K562 (cell line): ENCODE measurements at regions not wholly inside any gene's neighbourhood (a gene's known extent, or its start where the extent isn't known, plus 50 kb on each side); places are given as distances from the start of the nearest gene placed in this dataset.
A peak's percentile ranks its signal among the peaks of the same experiment; 100 is the strongest.

Experiments
- ATAC-seq: fragments of 200-7000 bp; cut with Tn5 transposase; 3 replicates; pipeline ENCODE4 v1.9.1; 2020; ENCODE audit warnings: moderate library complexity
- BruUV-seq: library from RNA; stranded (reverse); fragments of 400-500 nt; replicated peaks from 2 replicates; lab custom pipeline; 2021; lab: Mats Ljungman, UMichigan
- CTCF ChIA-PET: fragments of 300-600 bp; formaldehyde crosslinking; extraction: SDS; loops from one replicate; lab custom pipeline; 2021; ENCODE audit warnings: low intra/inter-chr PET ratio; lab: Yijun Ruan, JAX
- POLR2A ChIA-PET: fragments of 300-600, 350-650 bp; sonication (Branson Sonifier 250); formaldehyde crosslinking; extraction: SDS; loops from one replicate; lab custom pipeline; 2021; ENCODE audit warnings: antibody characterized with exemption, inconsistent platforms; lab: Yijun Ruan, JAX
- DNase-seq, 4 experiments: peaks; one replicate each; pipeline versions ENCODE4 v3.0.0 to v3.0.0-alpha.2; 2011 to 2018; ENCODE audit warnings: low spot score in 3 of 4, mixed read lengths in 3 of 4; ENCODE audit errors: extremely low read depth in 1 of 4
- FAIRE-seq: peaks from 2 replicates; lab custom pipeline; 2011; peaks lifted over from hg19 to GRCh38; lab: Jason Lieb, UNC
- H2AFZ ChIP-seq: 2 replicates; pipeline ENCODE4 v1.6.0; 2011; ENCODE audit warnings: low read depth, low read length, control low read depth, inconsistent platforms
- H3K27ac ChIP-seq: fragments of 200-600 bp; 3 replicates; pipeline ENCODE4 v1.8.0; 2011; ENCODE audit warnings: low read depth, mild to moderate bottlenecking, control low read depth, inconsistent platforms, low read length, moderate library complexity, mixed read lengths; ENCODE audit errors: extremely low read depth
- H3K27me3 ChIP-seq, 2 experiments: fragments of 300-600 bp in 1 of 2; 2 replicates in 1 of 2; 3 replicates in 1 of 2; pipeline versions ENCODE4 v1.6.0 to v1.8.0; 2011; ENCODE audit warnings: inconsistent platforms in 2 of 2, low read length in 2 of 2, mild to moderate bottlenecking in 1 of 2, mixed read lengths in 1 of 2, moderate library complexity in 1 of 2; ENCODE audit not compliant: control insufficient read depth in 2 of 2, insufficient read depth in 2 of 2
- H3K36me3 ChIP-seq: fragments of 300-600 bp; 3 replicates; pipeline ENCODE4 v1.8.0; 2011; ENCODE audit warnings: mild to moderate bottlenecking, low read length, inconsistent platforms; ENCODE audit not compliant: control insufficient read depth, insufficient read depth
- H3K4me1 ChIP-seq, 2 experiments: fragments of 200-600 bp in 1 of 2; replicated peaks in 1 of 2; 2 replicates in 1 of 2; 3 replicates in 1 of 2; pipeline versions ENCODE4 v1.5.1 to v1.8.0; 2011; ENCODE audit warnings: inconsistent platforms in 2 of 2, low read length in 2 of 2, mild to moderate bottlenecking in 1 of 2, mixed read lengths in 1 of 2, moderate library complexity in 1 of 2; ENCODE audit not compliant: control insufficient read depth in 2 of 2, insufficient read depth in 2 of 2
- H3K4me2 ChIP-seq: 2 replicates; pipeline ENCODE4 v1.6.1; 2011; ENCODE audit warnings: low read length, control low read depth, inconsistent platforms, mixed read lengths; ENCODE audit not compliant: insufficient read depth
- H3K4me3 ChIP-seq: fragments of 200-600 bp; sonication (generic), shearing (Covaris generic); 2 replicates; pipeline ENCODE4 v1.5.1; 2016; ENCODE audit warnings: control low read depth, inconsistent platforms
- H3K79me2 ChIP-seq: fragments of 200-600 bp; 3 replicates; pipeline ENCODE4 v1.8.0; 2011; ENCODE audit warnings: low read length, inconsistent platforms; ENCODE audit not compliant: control insufficient read depth, insufficient read depth
- H3K9ac ChIP-seq, 2 experiments: 2 replicates each; pipeline versions ENCODE4 v1.6.0 to v1.6.1; 2011; ENCODE audit warnings: low read depth in 2 of 2, low read length in 2 of 2, control low read depth in 1 of 2, inconsistent platforms in 1 of 2, mild to moderate bottlenecking in 1 of 2, mixed read lengths in 1 of 2; ENCODE audit not compliant: insufficient read depth in 1 of 2
- H3K9me1 ChIP-seq: one replicate; pipeline ENCODE4 v1.6.0; 2011; ENCODE audit warnings: inconsistent platforms, mild to moderate bottlenecking, low read length, moderate library complexity; ENCODE audit not compliant: control insufficient read depth, insufficient read depth
- H3K9me3 ChIP-seq: replicated peaks from 2 replicates; pipeline ENCODE4 v1.5.1; 2011; ENCODE audit warnings: low read depth, low read length, inconsistent platforms; ENCODE audit not compliant: control insufficient read depth, insufficient read depth
- H4K20me1 ChIP-seq: replicated peaks from 2 replicates; pipeline ENCODE4 v1.6.1; 2011; ENCODE audit warnings: low read length, inconsistent platforms, mixed read lengths; ENCODE audit not compliant: control insufficient read depth, insufficient read depth
- DMBX1 ChIP-seq: fragments of 250-450 bp; sonication (Bioruptor Pico); IDR thresholded peaks from 2 replicates; pipeline ENCODE4 v1.8.0; 2022; ENCODE audit warnings: inconsistent platforms, mild to moderate bottlenecking, moderate library complexity, borderline replicate concordance
- EGR1 ChIP-seq: fragments of 450-650 bp; conservative IDR thresholded peaks from 2 replicates; pipeline ENCODE4 v1.6.1; 2017; ENCODE audit warnings: mild to moderate bottlenecking
- HBP1 ChIP-seq: fragments of 450-650 bp; formaldehyde crosslinking; IDR thresholded peaks from 2 replicates; pipeline ENCODE4 v1.4.0; 2022; ENCODE audit warnings: missing genetic modification characterization
- HDAC8 ChIP-seq: fragments of 450-650 bp; IDR thresholded peaks from 2 replicates; pipeline ENCODE4 v1.6.1; 2016; ENCODE audit warnings: mild to moderate bottlenecking, missing genetic modification characterization, moderate library complexity, missing compliant biosample characterization
- JUND ChIP-seq, 2 experiments: IDR thresholded peaks; 2 replicates in 1 of 2; 3 replicates in 1 of 2; pipeline ENCODE4 v1.6.1; 2011; ENCODE audit warnings: borderline replicate concordance in 2 of 2, low read depth in 2 of 2, low read length in 2 of 2, improper control_type of control experiment in 1 of 2, missing biosample characterization in 1 of 2, missing genetic modification characterization in 1 of 2, missing genetic modification reagents in 1 of 2
- LARP7 ChIP-seq: fragments of 450-650 bp; IDR thresholded peaks from 2 replicates; pipeline ENCODE4 v1.6.1; 2016
- MYC ChIP-seq, 2 experiments: fragments of 250-450 bp in 1 of 2; sonication (Bioruptor Pico) in 1 of 2; IDR thresholded peaks; 2 replicates each; pipeline versions ENCODE4 v1.5.1 to v1.6.1; 2012 to 2021; ENCODE audit warnings: low read depth in 2 of 2, borderline replicate concordance in 1 of 2, improper control_type of control experiment in 1 of 2, low read length in 1 of 2, mild to moderate bottlenecking in 1 of 2, moderate library complexity in 1 of 2
- NFE2 ChIP-seq: IDR thresholded peaks from 2 replicates; pipeline ENCODE4 v1.6.1; 2014; ENCODE audit warnings: antibody characterized with exemption, low read depth
- NFRKB ChIP-seq: fragments of 450-650 bp; IDR thresholded peaks from 2 replicates; pipeline ENCODE4 v1.6.1; 2016; ENCODE audit warnings: low read depth
- NR2C2 ChIP-seq, 2 experiments: fragments of 200-800 bp in 1 of 2; sonication (Bioruptor generic) in 1 of 2; sonication (generic) in 1 of 2; formaldehyde crosslinking in 1 of 2; IDR thresholded peaks; 2 replicates each; pipeline versions ENCODE4 v1.6.1 to v1.8.0; 2016 to 2022; ENCODE audit warnings: mild to moderate bottlenecking in 1 of 2, missing compliant biosample characterization in 1 of 2, missing genetic modification characterization in 1 of 2, missing genetic modification reagents in 1 of 2
- PYGO2 ChIP-seq: fragments of 450-650 bp; IDR thresholded peaks from 2 replicates; pipeline ENCODE4 v1.6.1; 2016; ENCODE audit warnings: mild to moderate bottlenecking, missing genetic modification characterization, moderate library complexity, missing compliant biosample characterization
- SOX6 ChIP-seq: fragments of 450-650 bp; IDR thresholded peaks from 2 replicates; pipeline ENCODE4 v1.6.1; 2014; ENCODE audit warnings: mild to moderate bottlenecking
- ZNF175 ChIP-seq: fragments of 200-800 bp; sonication (Bioruptor generic); IDR thresholded peaks from 2 replicates; pipeline ENCODE4 v1.6.1; 2016; ENCODE audit warnings: low read depth, mild to moderate bottlenecking, missing genetic modification characterization, missing compliant biosample characterization
- ZNF239 ChIP-seq: fragments of 250-450 bp; sonication (Bioruptor Pico); IDR thresholded peaks from 2 replicates; pipeline ENCODE4 v1.4.0; 2020; ENCODE audit warnings: mild to moderate bottlenecking
- WGBS: fragments of 100-300 bp; shearing (Covaris generic); methylation state at CpG from one replicate; pipeline ENCODE4 v1.1.6; 2016; ENCODE audit warnings: low coverage, mixed read lengths; ENCODE audit not compliant: insufficient coverage; ENCODE audit errors: missing lambda C conversion rate; 5-methylcytosine and 5-hydroxymethylcytosine counted together
- in situ Hi-C: fragments of 300-500 bp; cut with MboI; formaldehyde crosslinking; loops from 4 replicates; pipeline ENCODE4 v1.15.0; 2018; ENCODE audit warnings: inconsistent platforms, mixed read lengths
- intact Hi-C: fragments of 100-400 bp; cut with micrococcal nuclease; formaldehyde crosslinking; loops from 2 replicates; pipeline ENCODE4 v1.14.2; 2022

- peak; percentile 59 for TF ChIP-seq ZNF175 (CRISPR knock-in tag)
- TF ChIP-seq EGR1 = no peak
- TF ChIP-seq JUND (IDR thresholded peaks at IDR 0.05; ENCODE audit: borderline replicate concordance, low read depth, low read length) = peak; percentile 89
- TF ChIP-seq JUND (tag; IDR thresholded peaks at IDR 0.05; ENCODE audit: borderline replicate concordance, low read depth, low read length) = peak; percentile 85; the same call in 1 of the 3 replicates
- TF ChIP-seq ZNF239 (CRISPR knock-in tag) = peak; percentile 48
- peak; percentile 40; the same call in 1 of the 2 replicates for TF ChIP-seq PYGO2
- peak; percentile 38; the same call in 1 of the 2 replicates for TF ChIP-seq NFE2
- no peak for TF ChIP-seq NR2C2 (CRISPR knock-in tag; IDR thresholded peaks at IDR 0.05)
- peak; percentile 84 for TF ChIP-seq NR2C2 (tag; IDR thresholded peaks at IDR 0.05)
These were observed 494.5 kb upstream of the MAP2 start (continued) for GRCh38 chr2:208929139-208929864.

- no TSS peak for BruUV-seq
- TF ChIP-seq HDAC8 (tag) (peak; percentile 92), DMBX1 (peak; percentile 86; the same call in 1 of the 2 replicates), HBP1 (CRISPR knock-in tag) (0 out of 2 replicates have a peak, but pooled peaks have one; percentile 19), LARP7 (no peak), NFRKB (peak; percentile 68; the same call in 1 of the 2 replicates), MYC (IDR thresholded peaks at IDR 0.05; ENCODE audit: low read depth, low read length) (no peak), MYC (CRISPR knock-in tag; IDR thresholded peaks at IDR 0.05; ENCODE audit: borderline replicate concordance, low read depth) (0 out of 2 replicates have a peak, but pooled peaks have one; percentile 53), SOX6 (peak; percentile 53; the same call in 1 of the 2 replicates)
These were observed 493.9 kb upstream of the MAP2 start for GRCh38 chr2:208929894-208930427.

More at GRCh38 chr2:208929894-208930427, 493.9 kb upstream of the MAP2 start:
- FAIRE-seq (no peak), DNase-seq (no peak), ATAC-seq (peak; percentile 35; the same call in 1 of the 3 replicates)
- Histone ChIP-seq H3K79me2 (no peaks in the 10 kb centered on the region), H3K9ac (peak overlapping the region in 1 of 2 experiments; percentile 32; a peak in 1 of 4 replicates), H2AFZ (peak overlapping the region; percentile 56), H3K9me3 (no peaks in the 10 kb centered on the region), H3K9me1 (no peaks in the 10 kb centered on the region), H3K4me3 (no peak overlapping the region), H3K27ac (peak overlapping the region; percentile 53; the same call in 2 of the 3 replicates), H3K36me3 (no peaks in the 10 kb centered on the region), H3K4me2 (0 out of 2 replicates have a peak overlapping the region, but pooled peaks have one; percentile 7), H3K4me1 (peaks cover 0 to 12% of the 10 kb centered on the region in 2 experiments; a peak in 3 of 5 replicates), H4K20me1 (no peaks in the 10 kb centered on the region), H3K27me3 (no peaks in the 10 kb centered on the region)
- ChIA-PET POLR2A (interaction anchor here (1.6 kb wide), 1 partner anchor 9 kb away, joined by 5 read pairs; no protein-coding TSS in a partner anchor), CTCF (no interaction called here)
- in situ Hi-C loops (no loop called here), intact Hi-C loops (no loop called here)
- WGBS = 7% methylated on average over 3 of the region's 3 CpGs
